ENCODE measurements at regions not wholly inside any gene's neighbourhood (a gene's known extent, or its start where the extent isn't known, plus 50 kb on each side); places are given as distances from the start of the nearest gene placed in this dataset.
"Not testable (repeated sequence)": the region's sequence is repeated elsewhere in the genome, so short reads cannot be mapped to it uniquely, and the experiment has no call there.

DNA sequence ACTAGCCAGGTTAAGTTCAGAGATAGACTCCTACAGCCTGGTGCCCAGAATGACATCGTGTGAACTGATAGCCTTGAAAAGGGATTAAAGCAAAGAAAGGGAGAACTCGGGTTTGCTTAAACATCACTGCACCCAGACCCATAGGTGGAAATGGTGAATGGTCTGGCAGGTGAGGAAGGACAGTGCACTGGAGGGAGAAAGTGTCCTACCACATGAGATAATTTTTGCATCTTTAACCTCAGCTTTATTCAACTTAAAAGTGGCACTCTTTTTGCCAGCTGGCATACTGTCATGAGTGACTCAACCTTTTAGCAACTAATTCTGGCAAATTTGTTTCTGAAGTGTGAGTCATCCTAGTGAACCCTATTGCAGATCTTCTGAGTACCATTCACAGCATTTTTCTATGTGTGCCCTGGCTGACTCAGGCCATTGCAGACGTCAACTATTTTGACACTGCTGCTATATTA, 53.0 kb upstream of the DAPP1 start:
- no peak for DNase-seq (ENCODE audit: extremely low read depth in 1 of 11, low read depth in 9 of 11, low spot score in 4 of 11)

DNA sequence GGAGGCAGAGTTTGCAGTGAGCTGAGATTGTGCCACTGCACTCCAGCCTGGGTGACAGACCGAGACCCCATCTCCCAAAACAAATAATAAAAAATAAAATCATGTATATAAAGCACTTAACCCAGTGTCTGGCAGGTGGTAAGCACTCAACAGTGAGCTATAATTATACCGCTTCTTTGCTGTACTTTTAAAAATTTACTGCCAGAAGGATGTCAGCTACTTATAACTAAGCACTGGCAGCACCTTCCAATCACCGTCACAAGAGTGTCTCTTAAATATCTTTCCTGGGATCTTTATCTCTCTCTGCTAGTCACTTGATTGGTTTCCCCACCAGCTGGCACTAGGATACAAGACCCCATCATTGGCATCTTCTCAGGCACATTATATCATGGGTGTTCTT, 53.9 kb upstream of the DAPP1 start:
- DNase-seq (ENCODE audit: extremely low read depth in 1 of 11, low read depth in 9 of 11, low spot score in 4 of 11): no peak

DNA sequence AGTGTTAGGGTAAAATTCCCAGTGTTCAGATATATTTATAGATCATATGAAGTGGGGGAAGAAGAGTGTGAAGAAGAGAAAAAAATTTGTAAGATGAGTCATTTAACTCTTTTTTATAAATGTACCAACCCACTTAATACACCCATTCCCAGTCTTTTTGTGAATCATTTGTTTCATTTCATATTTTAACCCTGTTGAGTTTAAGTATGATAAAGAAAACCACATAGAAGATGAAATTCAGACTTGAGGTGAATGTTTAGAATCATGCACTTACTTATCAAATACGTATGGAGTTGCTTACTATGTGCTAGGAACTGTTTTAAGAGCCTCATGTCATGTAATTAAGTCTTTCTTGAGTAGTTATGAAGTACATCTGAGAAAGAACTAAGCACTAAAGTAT, 56.6 kb upstream of the DAPP1 start:
- DNase-seq (ENCODE audit: extremely low read depth in 1 of 11, low read depth in 9 of 11, low spot score in 4 of 11): no peak

DNA sequence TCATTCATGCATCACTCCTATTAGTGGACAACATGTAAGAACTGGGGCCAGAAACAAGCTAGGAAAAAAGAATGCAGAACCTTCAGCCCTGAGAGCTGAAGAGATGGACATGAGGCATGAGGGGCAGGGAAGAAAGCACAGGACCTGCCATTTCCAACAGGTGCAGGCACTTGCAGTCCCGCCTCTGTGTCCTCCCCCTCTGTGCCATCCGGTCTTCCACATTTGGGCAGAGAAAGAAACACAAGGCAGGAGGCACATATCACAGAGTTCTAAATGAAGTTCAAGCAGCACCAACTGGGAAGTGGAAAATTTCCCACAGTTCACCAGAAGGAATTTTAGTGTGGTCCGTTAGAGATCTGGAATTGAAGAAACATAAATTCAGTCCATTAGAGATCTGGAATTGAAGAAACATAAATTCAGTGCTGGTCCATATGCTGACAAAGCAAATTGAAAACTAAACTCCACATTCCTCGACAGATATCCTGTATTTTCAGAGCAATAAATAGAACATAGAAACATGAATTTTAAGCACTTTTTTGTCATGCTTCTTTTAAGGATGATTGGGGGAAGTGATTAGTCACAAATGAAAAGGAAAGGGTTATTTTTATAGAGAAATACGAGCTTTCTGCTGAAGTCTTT, 57.2 kb upstream of the DAPP1 start:
- DNase-seq (ENCODE audit: extremely low read depth in 1 of 11, low read depth in 9 of 11, low spot score in 4 of 11): no peak

DNA sequence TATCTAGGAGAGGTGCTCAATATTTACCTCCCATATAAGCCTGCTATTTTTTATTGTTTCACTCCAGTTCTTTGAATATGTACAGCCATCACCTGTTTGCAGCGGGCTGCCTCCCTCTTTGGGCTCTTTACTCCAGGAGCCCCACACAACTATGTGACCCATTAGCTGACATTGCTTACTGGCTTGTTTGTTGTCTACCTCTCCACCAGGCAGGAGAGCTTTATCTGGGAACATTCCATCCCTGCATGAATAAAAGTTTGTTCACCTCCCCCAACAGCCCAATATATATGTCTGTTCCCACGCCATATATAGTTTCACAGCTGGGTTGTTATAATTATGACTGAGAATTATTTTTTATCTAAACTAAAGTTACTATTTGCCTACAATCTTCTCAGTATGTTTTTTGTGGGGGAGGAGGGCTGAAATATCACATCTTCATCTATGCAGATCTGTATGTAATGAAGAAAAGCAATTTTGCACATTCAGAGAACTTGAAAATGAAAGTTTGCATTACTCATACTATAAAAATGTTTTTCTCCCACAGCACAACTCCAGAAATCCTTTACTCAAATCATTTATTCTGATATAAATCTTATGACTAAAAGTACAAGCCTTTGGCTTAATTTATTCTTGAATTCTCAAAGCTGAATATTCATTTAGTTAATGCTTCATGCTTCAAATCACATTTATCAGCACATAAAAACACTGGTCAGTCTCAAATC, 61.2 kb upstream of the DAPP1 start:
- no peak for DNase-seq (ENCODE audit: extremely low read depth in 1 of 11, low read depth in 9 of 11, low spot score in 4 of 11)

DNA sequence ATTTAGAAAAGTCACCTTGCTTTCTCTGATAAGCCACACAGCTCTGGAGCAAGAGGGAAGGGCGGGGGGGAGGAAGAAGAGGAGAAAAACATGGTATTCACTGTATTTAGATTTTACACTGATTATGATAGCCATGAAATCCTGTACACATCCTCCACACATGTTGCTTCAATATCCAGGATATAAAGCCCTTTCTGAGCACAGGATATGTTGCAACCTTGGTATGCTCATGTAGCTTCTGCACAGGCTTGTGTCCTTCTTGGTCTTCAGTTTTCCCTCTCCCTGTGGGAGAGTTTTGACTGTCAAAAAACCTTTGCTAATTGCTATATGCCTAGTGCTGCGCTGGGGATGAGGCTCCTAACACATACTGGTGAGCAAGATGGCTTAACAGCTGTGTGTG, 61.9 kb upstream of the DAPP1 start:
- no peak for DNase-seq (ENCODE audit: extremely low read depth in 1 of 11, low read depth in 9 of 11, low spot score in 4 of 11)

DNA sequence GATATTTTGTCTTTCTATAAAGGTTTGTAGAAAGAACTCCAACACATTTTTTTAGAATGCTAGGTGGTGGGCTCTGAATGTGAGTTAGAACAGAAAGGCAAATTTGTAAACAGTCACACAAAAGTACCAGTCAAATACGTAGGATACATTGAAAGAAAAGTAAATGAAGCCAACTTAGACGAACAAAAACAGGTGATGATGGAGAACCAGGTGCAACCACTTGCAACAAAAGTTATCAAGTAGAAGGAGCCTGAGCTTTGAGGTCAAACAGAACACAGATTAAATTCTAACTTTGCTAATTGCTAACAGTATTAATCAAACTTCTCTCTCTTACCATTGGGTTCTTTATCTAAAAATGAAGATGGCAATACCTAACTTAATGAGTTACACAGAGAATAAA, 62.7 kb upstream of the DAPP1 start:
- DNase-seq (ENCODE audit: extremely low read depth in 1 of 11, low read depth in 9 of 11, low spot score in 4 of 11): no peak

DNA sequence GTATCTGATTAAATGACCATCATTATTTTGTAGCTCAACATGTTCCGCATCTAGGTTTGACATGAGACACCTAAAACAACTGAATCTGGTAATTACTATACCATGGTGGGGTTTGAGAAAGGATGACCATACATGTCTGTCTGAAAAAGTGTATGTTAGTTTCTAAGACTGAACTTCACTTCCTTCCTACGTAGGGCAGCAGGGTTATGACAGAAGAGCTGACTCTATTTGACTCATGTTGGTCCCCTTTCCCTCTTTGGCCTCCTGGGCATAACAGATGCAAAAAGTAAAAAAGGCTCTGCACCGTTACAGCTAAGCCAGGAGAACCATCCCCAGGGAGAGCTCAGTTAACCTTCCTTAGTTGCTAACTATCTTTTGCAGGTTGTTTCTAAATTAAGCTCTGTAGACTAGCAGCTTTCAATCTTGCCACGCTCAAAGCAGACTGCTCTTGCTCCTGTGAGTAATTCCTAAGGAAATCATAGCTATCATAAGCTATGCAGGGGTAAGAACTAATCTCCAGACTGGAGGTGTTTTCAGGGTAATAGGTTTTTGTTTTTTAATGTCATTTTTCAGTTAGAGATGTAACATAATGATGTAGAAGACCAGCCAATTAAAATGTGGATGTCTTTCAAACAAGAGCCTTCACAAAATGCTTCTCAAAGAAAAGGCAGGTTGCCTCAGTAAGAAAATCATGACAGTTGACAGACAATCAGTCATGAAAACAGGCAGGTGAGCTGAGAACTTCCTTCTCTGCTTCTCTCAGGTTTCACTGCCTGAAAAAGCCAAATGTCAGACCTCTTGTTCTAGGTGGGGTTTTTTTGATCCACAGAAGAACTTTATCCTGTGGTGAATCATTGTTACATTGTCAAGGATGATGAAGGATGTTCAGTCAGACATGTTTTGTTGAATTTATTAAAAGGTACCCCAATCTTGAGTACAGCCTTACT, 66.9 kb upstream of the DAPP1 start:
- no peak for DNase-seq (ENCODE audit: extremely low read depth in 1 of 11, low read depth in 9 of 11, low spot score in 4 of 11)

DNA sequence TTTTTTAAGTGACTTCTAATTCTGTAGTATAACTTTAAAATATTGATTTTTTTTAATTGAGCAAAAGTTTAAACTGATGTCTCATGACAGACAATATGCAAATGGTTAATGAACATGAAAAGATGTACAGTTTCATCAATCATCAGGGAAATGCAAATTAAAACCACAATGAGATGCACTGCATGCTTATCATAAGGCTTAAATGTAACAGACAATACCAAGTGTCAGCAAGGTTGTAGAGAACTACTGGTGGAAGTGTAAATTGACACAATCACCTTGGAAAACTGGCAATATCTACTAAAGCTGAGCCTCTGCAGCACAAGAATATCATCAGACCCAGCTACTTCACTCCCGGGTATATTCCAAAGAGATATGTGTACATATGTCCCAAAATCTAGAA, 70.2 kb upstream of the DAPP1 start:
- DNase-seq (ENCODE audit: extremely low read depth in 1 of 11, low read depth in 9 of 11, low spot score in 4 of 11): no peak

DNA sequence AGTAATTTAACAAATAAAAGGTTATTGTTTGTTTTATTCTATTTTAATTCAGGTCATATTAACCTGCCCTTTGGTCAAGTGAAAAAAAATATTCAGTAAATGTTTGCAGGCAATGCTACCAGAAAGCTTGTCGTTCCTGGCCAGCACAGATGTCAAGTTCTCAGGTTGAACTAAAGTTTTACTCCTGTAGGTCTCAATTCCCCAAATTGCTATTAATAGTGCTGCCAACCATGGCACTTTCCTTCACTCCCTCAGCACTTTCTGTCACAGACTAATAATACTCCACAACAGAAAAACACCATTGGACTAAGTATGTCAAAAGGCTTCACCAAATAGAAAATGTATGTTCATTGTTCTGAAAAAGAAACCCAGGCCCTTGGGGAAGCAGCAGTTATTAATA, 79.2 kb upstream of the C4orf54 start:
- no peak for DNase-seq (ENCODE audit: extremely low read depth in 1 of 11, low read depth in 9 of 11, low spot score in 4 of 11)

DNA sequence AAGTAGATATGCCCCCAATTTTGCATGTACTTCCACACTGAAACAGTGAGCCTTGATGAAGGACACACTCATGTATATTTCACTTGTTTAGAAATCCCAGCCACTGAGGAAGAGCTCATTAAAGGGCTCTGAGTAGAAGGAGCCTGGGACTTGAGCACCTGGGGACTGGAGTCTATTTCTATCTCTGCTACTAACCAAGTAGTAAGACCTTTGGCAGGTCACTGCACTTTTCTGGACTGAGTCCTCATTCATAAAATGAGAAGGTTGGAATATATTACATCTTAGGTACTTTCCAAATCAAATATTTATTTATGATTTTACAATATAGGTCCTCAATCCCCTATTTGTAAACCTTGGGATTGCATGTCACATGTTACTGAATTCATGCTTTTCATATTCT, 78.2 kb upstream of the C4orf54 start:
- DNase-seq (ENCODE audit: extremely low read depth in 1 of 11, low read depth in 9 of 11, low spot score in 4 of 11): no peak

DNA sequence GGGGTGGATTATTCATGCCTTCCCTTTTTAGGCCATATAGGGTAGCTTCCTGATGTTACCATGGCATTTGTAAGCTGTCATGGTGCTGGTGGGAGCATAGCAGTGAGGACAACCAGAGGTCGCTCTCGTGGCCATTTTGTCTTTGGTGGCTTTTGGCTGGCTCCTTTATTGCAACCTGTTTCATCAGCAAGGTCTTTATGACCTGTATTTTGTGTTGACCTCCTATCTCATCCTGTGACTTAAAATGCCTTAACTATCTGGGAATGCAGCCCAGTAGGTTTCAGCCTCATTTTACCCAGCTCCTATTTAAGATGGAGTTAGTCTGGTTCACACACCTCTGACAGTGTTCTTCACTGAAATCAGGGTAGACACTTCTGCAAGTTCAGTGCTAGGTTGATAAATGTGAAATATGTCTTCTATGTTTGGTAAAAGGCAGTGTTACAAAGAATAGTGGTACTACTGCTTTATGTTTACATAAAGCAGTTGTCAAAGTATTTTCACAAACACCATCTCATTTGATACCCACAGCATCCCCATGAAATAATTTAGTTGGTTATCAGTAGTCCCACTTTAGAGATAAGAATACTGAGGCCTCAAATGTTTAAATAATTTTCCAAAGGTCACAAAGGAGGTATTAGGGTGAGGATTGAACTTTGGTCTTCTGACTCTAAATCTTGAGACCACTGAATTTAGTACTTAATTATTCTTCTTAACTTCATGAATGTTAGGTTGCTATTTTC, 77.1 kb upstream of the C4orf54 start:
- DNase-seq (ENCODE audit: extremely low read depth in 1 of 11, low read depth in 9 of 11, low spot score in 4 of 11): no peak

DNA sequence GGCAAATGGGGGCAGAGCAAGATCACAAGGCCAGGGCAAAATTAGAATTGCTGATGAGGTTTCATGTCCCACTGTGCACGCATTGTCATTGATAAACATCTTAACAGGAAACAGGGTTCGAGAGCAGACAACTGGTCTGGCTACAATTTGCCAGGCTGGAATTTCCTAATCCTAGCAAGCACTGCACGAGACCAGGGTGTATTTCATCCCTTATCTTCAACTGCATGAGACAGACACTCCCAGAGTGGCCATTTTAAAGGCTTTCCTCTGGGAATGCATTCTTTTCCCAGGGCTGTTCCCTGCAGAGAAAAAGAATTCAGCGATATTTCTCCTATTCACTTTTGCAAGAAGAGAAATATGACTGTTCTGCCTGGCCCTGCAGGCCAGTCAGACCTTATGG, 75.8 kb upstream of the C4orf54 start:
- DNase-seq (ENCODE audit: extremely low read depth in 1 of 11, low read depth in 9 of 11, low spot score in 4 of 11): not testable (repeated sequence)

DNA sequence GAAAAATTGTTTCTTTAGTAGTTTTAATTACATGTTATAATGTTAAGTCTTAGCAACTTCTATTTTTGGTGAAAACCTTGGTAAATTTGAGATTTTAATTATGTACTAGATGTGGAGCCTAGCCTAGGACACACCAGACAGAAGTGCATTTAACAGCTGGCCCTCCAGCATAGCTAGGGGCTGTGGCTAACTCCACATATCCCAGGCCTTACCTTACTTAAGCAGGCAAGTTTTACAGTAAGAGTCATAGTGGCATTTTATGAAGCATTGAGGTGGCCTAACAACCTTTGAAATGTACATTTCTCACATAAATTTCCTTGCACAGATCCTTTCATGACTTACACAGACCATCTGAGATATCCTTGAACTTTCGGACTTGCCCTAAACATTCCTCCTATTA, 71.6 kb upstream of the C4orf54 start:
- DNase-seq (ENCODE audit: extremely low read depth in 1 of 11, low read depth in 9 of 11, low spot score in 4 of 11): no peak

DNA sequence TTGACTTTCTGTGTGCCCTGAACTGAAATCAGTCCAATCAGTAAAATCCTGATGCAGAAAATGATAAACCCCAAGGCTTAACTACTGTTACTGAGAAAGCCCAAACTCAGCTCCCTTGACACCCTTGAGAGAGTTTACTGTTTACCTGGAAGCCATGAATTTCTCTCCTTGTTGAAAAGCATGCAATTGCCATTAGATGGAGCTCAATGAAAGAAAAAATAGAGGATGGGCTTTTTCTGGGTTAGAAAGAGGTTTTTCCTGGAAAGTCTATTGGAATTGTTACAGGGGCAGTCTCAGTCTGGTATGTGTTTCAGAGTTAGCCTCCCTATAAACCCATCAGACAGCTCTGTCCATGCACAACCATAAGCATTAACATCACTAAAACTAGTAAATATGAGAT, 66.4 kb upstream of the C4orf54 start:
- no peak for DNase-seq (ENCODE audit: extremely low read depth in 1 of 11, low read depth in 9 of 11, low spot score in 4 of 11)

DNA sequence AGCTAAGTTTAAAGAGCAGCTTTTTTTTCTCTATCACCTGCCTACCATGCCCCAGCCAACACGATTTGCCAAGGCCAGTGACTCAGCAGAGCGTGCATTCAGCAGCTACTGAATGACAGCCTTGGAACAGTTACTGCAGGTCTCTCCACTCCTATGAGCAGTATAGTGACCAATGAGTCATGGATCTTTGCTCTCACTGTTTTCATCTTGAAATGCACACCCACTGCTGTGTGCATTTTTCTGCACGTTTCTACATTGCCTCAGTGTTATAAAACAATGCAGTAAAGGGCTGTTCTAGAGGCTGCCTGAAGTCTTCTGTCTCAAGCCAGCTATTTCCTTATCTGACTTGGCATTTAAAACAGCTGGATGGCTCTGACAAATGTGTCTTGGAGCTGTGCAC, 66.0 kb upstream of the C4orf54 start:
- peak in 4 of 11 donors; percentile 4 to 22 (median 8) for DNase-seq (ENCODE audit: extremely low read depth in 1 of 11, low read depth in 9 of 11, low spot score in 4 of 11)

DNA sequence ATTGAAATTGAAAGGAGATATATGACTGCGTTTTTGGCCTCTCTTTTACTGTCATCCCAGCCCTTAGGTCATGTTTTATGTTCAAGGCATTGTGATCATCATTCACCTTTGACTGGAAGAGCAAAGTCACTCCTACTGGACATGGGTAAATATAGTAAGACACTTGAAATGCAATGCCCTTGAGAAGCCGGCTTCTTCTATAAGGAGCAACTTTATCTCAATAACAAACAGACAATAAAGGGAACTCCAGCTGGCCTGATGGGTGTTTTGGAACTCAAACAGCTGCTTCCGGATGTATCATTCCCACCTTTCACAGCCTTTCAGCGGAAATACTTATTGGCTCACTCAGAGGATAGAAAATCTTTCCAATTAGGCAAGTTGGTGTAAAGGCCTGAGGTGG, 65.1 kb upstream of the C4orf54 start:
- DNase-seq (ENCODE audit: extremely low read depth in 1 of 11, low read depth in 9 of 11, low spot score in 4 of 11): no peak

DNA sequence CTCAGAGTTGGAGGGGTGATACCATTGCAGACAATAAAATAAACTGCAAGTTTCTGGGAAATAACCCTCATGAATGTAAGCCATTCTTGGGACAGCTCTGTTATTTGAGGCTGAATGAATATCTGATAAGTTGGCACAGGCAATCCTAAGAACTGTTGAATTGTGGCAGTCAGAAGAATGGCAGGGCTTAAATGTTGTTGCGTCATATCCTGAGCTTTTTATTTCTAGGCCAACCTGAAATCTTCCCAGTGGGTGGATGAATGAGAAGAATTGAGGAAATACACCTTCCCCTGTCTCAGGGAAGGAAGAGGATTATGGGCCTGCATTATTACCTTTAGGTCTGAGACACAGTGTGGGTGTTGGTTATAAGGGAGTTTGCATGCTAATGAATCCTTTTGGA, 64.4 kb upstream of the C4orf54 start:
- no peak for DNase-seq (ENCODE audit: extremely low read depth in 1 of 11, low read depth in 9 of 11, low spot score in 4 of 11)

DNA sequence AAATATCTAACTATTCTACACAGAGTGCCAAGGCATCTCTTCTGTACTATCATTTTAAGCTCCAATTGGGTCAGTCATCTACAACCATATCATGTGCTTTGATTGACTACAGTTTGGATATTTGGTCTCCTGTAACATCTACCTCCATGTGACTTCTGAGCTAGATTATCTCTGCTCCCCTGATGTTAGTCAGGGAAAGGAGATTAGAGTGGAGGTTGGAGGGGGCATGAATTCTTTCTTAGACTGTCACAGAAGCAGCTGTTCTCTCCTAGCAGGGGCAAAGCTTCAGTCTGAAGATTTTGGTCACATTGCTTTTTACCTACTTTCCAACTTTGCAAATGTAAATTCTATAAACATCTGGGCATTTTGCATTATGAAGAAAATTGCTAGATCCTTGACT, 62.6 kb upstream of the C4orf54 start:
- no peak for DNase-seq (ENCODE audit: extremely low read depth in 1 of 11, low read depth in 9 of 11, low spot score in 4 of 11)

Measured in renal cortex interstitium (tissue), 11 donors.